Spleen (tissue), 11 donors: ENCODE measurements at regions not wholly inside any gene's neighbourhood (a gene's known extent, or its start where the extent isn't known, plus 50 kb on each side); places are given as distances from the start of the nearest gene placed in this dataset.

Experiments used
- DNase-seq: peaks from one replicate; pipeline ENCODE4 v3.0.0-alpha.2; 2020
- H3K27ac ChIP-seq, 8 donors: fragments of 200-600 bp; sonication (generic) in 7 of 8; 1 replicate in 4 of 8; 2 replicates in 4 of 8; pipeline versions ENCODE4 v1.5.0 to v1.8.0; 2016 to 2021; ENCODE audit warnings: inconsistent platforms in 4 of 8, mild to moderate bottlenecking in 4 of 8, moderate library complexity in 1 of 8
- H3K27me3 ChIP-seq, 7 donors: fragments of 200-600 bp; sonication (generic) in 6 of 7; replicated peaks in 1 of 7; 1 replicate in 4 of 7; 2 replicates in 3 of 7; pipeline versions ENCODE4 v1.5.0 to v1.8.0; 2016 to 2021; ENCODE audit warnings: inconsistent platforms in 3 of 7, mild to moderate bottlenecking in 1 of 7
- H3K36me3 ChIP-seq, 6 donors: fragments of 200-600 bp; sonication (generic) in 5 of 6; 1 replicate in 4 of 6; 2 replicates in 2 of 6; pipeline versions ENCODE4 v1.5.0 to v1.8.0; 2016 to 2021; ENCODE audit warnings: inconsistent platforms in 2 of 6
- H3K4me1 ChIP-seq, 6 donors: fragments of 200-600 bp; sonication (generic) in 5 of 6; 1 replicate in 3 of 6; 2 replicates in 3 of 6; pipeline versions ENCODE4 v1.5.0 to v1.8.0; 2016 to 2021; ENCODE audit warnings: inconsistent platforms in 3 of 6
- H3K4me3 ChIP-seq, 8 donors: fragments of 200-600 bp; sonication (generic) in 7 of 8; 1 replicate in 4 of 8; 2 replicates in 4 of 8; pipeline versions ENCODE4 v1.5.0 to v1.8.0; 2016 to 2021; ENCODE audit warnings: inconsistent platforms in 4 of 8, mild to moderate bottlenecking in 4 of 8, moderate library complexity in 2 of 8
- H3K9me3 ChIP-seq, 8 donors: fragments of 200-600 bp; sonication (generic) in 7 of 8; 1 replicate in 4 of 8; 2 replicates in 4 of 8; pipeline versions ENCODE4 v1.5.0 to v1.8.0; 2016 to 2021; ENCODE audit warnings: inconsistent platforms in 4 of 8
- POLR2A ChIP-seq, 3 donors: fragments of 450-650 bp; IDR thresholded peaks; one replicate each; pipeline ENCODE4 v1.5.1; 2017; ENCODE audit warnings: antibody characterized with exemption in 3 of 3, mild to moderate bottlenecking in 1 of 3
- POLR2AphosphoS5 ChIP-seq, 3 donors: sonication (generic); formaldehyde crosslinking; IDR thresholded peaks; one replicate each; pipeline ENCODE4 v1.5.1; 2017; ENCODE audit warnings: antibody characterized with exemption in 3 of 3
- WGBS, 5 donors: extraction: QIAGEN DNeasy Blood & Tissue Kit in 3 of 5; methylation state at CpG; one replicate each; pipeline versions ENCODE4 v1.1.5 to v1.1.7; 2013 to 2018; 5-methylcytosine and 5-hydroxymethylcytosine counted together
- intact Hi-C: fragments of 100-400 bp; cut with DNase I; formaldehyde crosslinking; loops from one replicate; pipeline ENCODE4 v1.15.0; 2023; ENCODE audit warnings: low total_unique reads
- TF ChIP-seq, protein P1 (sequence below), 11 experiments: fragments of 200-600 bp in 7 of 11; fragments of 450-650 bp in 4 of 11; sonication (generic) in 4 of 11; IDR thresholded peaks in 8 of 11; conservative IDR thresholded peaks in 3 of 11; 1 replicate in 7 of 11; 2 replicates in 4 of 11; pipeline versions ENCODE4 v1.4.0 to v1.8.0; 2016 to 2021; ENCODE audit warnings: antibody characterized with exemption in 11 of 11, inconsistent platforms in 4 of 11, mild to moderate bottlenecking in 1 of 11
- donor health status: healthy with polysubstance abuse.
- donor health status: DM: no; HTN: no; CAD: no; lungs with moderate emphysema.
- donor health status: DM: no; HTN: no; CAD: no.
- donor health status: Bipolar disorder and iron deficiency.
- donor health status: healthy.
- donor health status: DM: no; HTN: no; CAD: no.
- donor health status: DM: yes; HTN: yes; CAD: no.

GRCh38 chr2:65960953-65961352 lies 474.0 kb upstream of the MEIS1 start:
- no peak for TF ChIP-seq POLR2A (IDR thresholded peaks at IDR 0.05)
- TF ChIP-seq, protein P1, sequence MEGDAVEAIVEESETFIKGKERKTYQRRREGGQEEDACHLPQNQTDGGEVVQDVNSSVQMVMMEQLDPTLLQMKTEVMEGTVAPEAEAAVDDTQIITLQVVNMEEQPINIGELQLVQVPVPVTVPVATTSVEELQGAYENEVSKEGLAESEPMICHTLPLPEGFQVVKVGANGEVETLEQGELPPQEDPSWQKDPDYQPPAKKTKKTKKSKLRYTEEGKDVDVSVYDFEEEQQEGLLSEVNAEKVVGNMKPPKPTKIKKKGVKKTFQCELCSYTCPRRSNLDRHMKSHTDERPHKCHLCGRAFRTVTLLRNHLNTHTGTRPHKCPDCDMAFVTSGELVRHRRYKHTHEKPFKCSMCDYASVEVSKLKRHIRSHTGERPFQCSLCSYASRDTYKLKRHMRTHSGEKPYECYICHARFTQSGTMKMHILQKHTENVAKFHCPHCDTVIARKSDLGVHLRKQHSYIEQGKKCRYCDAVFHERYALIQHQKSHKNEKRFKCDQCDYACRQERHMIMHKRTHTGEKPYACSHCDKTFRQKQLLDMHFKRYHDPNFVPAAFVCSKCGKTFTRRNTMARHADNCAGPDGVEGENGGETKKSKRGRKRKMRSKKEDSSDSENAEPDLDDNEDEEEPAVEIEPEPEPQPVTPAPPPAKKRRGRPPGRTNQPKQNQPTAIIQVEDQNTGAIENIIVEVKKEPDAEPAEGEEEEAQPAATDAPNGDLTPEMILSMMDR (IDR thresholded peaks at IDR 0.05 in 8 of 11, conservative IDR thresholded peaks at IDR 0.05 in 3 of 11) = no peak
- TF ChIP-seq POLR2AphosphoS5 (IDR thresholded peaks at IDR 0.05) = no peak
- Histone ChIP-seq H3K4me1 (no peaks in the 10 kb centered on the region), H3K9me3 (peaks cover 0 to 11% (median 0%) of the 10 kb centered on the region in 8 donors), H3K27me3 (no peaks in the 10 kb centered on the region), H3K27ac (no peak overlapping the region), H3K36me3 (no peaks in the 10 kb centered on the region), H3K4me3 (no peak overlapping the region)
- no peak for DNase-seq
- 69 to 82% (median 77%) methylated on average over 4 of the region's 4 CpGs for WGBS, 5 donors
- intact Hi-C loops = no loop called here

- H3K27ac ChIP-seq = no peak overlapping the region
- TF ChIP-seq, protein P1 (IDR thresholded peaks at IDR 0.05 in 8 of 11, conservative IDR thresholded peaks at IDR 0.05 in 3 of 11) = no peak
- DNase-seq = no peak
- H3K27me3 ChIP-seq = no peaks in the 10 kb centered on the region
- peaks cover 0 to 8% (median 0%) of the 10 kb centered on the region in 8 donors for H3K9me3 ChIP-seq
- intact Hi-C loops = no loop called here
- no peak overlapping the region for H3K4me3 ChIP-seq
- WGBS, 5 donors = 75 to 82% (median 80%) methylated on average over 5 of the region's 5 CpGs
- no peaks in the 10 kb centered on the region for H3K36me3 ChIP-seq
- no peaks in the 10 kb centered on the region for H3K4me1 ChIP-seq
Measured at GRCh38 chr2:65957886-65958285, 477.0 kb upstream of the MEIS1 start.

DNA sequence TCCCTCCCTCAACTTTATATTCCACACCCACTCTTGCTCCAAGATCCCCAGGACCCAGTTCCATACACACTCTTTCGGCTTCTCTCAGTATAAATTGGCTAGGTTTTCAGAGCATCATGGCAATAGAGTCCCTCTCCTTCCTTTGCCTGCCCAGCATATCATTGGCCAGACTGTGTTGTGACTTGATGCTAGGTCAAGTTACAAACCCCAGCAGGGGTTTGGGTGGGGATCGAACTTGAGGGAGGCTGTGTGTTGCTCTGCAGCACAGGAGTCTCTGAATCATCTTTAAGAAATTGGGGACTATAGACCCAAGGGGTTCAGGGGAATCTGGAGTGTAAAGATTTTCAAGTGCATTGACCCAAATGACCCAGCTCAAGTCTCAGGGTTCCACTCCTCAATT lies 477.5 kb upstream of the MEIS1 start:
- WGBS, 5 donors = 75 to 85% (median 79%) methylated on average over 2 of the region's 2 CpGs
- Histone ChIP-seq H3K27me3 (no peaks in the 10 kb centered on the region), H3K36me3 (no peaks in the 10 kb centered on the region), H3K27ac (no peak overlapping the region), H3K9me3 (peaks cover 0 to 8% (median 0%) of the 10 kb centered on the region in 8 donors), H3K4me1 (no peaks in the 10 kb centered on the region), H3K4me3 (no peak overlapping the region)
- no peak for DNase-seq
- intact Hi-C loops = no loop called here
- TF ChIP-seq POLR2AphosphoS5 (IDR thresholded peaks at IDR 0.05) (no peak), POLR2A (IDR thresholded peaks at IDR 0.05) (no peak)
- TF ChIP-seq, protein P1 (IDR thresholded peaks at IDR 0.05 in 8 of 11, conservative IDR thresholded peaks at IDR 0.05 in 3 of 11) = no peak

DNA sequence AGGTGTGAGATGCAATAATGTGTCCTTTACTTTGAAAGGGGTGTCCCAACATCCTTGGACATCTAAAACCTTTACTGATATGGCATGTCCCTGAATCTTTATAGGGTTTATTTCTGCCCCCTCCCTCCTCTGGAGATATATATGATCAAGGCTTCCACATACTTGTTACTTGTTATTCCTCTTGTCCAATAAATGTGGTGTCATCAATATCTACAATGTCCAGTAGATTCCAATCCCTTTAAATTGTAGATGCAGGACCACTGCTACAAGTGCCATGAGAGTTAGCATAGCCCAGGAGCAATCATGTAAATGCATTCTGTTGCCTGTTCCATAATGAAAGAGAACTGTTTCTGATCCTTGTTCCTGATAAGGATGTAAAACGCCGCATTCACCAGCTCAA lies 479.7 kb upstream of the MEIS1 start:
- no peak overlapping the region for H3K27ac ChIP-seq
- TF ChIP-seq POLR2AphosphoS5 (IDR thresholded peaks at IDR 0.05) (no peak), POLR2A (IDR thresholded peaks at IDR 0.05) (no peak)
- TF ChIP-seq, protein P1 (IDR thresholded peaks at IDR 0.05 in 8 of 11, conservative IDR thresholded peaks at IDR 0.05 in 3 of 11) = no peak
- DNase-seq = no peak
- no peak overlapping the region for H3K4me3 ChIP-seq
- no peaks in the 10 kb centered on the region for H3K27me3 ChIP-seq
- H3K4me1 ChIP-seq = no peaks in the 10 kb centered on the region
- H3K9me3 ChIP-seq = peaks cover 0 to 8% (median 0%) of the 10 kb centered on the region in 8 donors
- WGBS, 5 donors = 88 to 94% (median 91%) methylated on average over 2 of the region's 2 CpGs
- intact Hi-C loops = no loop called here
- H3K36me3 ChIP-seq = no peaks in the 10 kb centered on the region
